Gastroesophageal sphincter (tissue), 3 donors: ENCODE measurements at regions not wholly inside any gene's neighbourhood (a gene's known extent, or its start where the extent isn't known, plus 50 kb on each side); places are given as distances from the start of the nearest gene placed in this dataset.

Experiments
- EP300 ChIP-seq: sonication (generic); formaldehyde crosslinking; IDR thresholded peaks from one replicate; pipeline ENCODE4 v1.6.1; 2017; ENCODE audit warnings: antibody characterized with exemption, mild to moderate bottlenecking
- POLR2A ChIP-seq, 2 donors: fragments of 450-650 bp; IDR thresholded peaks; one replicate each; pipeline ENCODE4 v1.6.1; 2017; ENCODE audit warnings: antibody characterized with exemption in 2 of 2, mild to moderate bottlenecking in 2 of 2, moderate library complexity in 1 of 2
- POLR2AphosphoS5 ChIP-seq: sonication (generic); formaldehyde crosslinking; IDR thresholded peaks from one replicate; pipeline ENCODE4 v1.6.1; 2017; ENCODE audit warnings: antibody characterized with exemption
- TF ChIP-seq, protein P1 (sequence below), 4 experiments: fragments of 200-600 bp in 2 of 4; fragments of 450-650 bp in 2 of 4; sonication (generic) in 1 of 4; IDR thresholded peaks; one replicate each; pipeline ENCODE4 v1.5.1; 2017 to 2019; ENCODE audit warnings: antibody characterized with exemption in 4 of 4, mild to moderate bottlenecking in 2 of 4, moderate library complexity in 2 of 4

GRCh38 chr1:14544319-14544718, 54.2 kb upstream of the KAZN start:
- TF ChIP-seq, protein P1, sequence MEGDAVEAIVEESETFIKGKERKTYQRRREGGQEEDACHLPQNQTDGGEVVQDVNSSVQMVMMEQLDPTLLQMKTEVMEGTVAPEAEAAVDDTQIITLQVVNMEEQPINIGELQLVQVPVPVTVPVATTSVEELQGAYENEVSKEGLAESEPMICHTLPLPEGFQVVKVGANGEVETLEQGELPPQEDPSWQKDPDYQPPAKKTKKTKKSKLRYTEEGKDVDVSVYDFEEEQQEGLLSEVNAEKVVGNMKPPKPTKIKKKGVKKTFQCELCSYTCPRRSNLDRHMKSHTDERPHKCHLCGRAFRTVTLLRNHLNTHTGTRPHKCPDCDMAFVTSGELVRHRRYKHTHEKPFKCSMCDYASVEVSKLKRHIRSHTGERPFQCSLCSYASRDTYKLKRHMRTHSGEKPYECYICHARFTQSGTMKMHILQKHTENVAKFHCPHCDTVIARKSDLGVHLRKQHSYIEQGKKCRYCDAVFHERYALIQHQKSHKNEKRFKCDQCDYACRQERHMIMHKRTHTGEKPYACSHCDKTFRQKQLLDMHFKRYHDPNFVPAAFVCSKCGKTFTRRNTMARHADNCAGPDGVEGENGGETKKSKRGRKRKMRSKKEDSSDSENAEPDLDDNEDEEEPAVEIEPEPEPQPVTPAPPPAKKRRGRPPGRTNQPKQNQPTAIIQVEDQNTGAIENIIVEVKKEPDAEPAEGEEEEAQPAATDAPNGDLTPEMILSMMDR (IDR thresholded peaks at IDR 0.05): no peak
- TF ChIP-seq EP300: no peak
- no peak for TF ChIP-seq POLR2A (IDR thresholded peaks at IDR 0.05)
- TF ChIP-seq POLR2AphosphoS5: no peak
